HFFc6 (cell line): ENCODE measurements at regions not wholly inside any gene's neighbourhood (a gene's known extent, or its start where the extent isn't known, plus 50 kb on each side); places are given as distances from the start of the nearest gene placed in this dataset.

Source experiments
- DNase-seq: peaks from one replicate; pipeline ENCODE4 v3.0.0-alpha.2; 2018
- H3K27ac Mint-ChIP-seq: 2 replicates; pipeline ENCODE4 v1.8.0; 2020; ENCODE audit warnings: mild to moderate bottlenecking, mixed read lengths
- H3K27me3 Mint-ChIP-seq: 2 replicates; pipeline ENCODE4 v1.8.0; 2021; ENCODE audit warnings: mild to moderate bottlenecking, moderate library complexity, mixed read lengths; ENCODE audit not compliant: insufficient read depth
- H3K36me3 Mint-ChIP-seq: 2 replicates; pipeline ENCODE4 v1.8.0; 2021; ENCODE audit warnings: low read depth, mixed read lengths
- H3K4me1 Mint-ChIP-seq: 2 replicates; pipeline ENCODE4 v1.8.0; 2020; ENCODE audit warnings: low read depth, mixed read lengths
- H3K4me3 Mint-ChIP-seq: 2 replicates; pipeline ENCODE4 v1.8.0; 2020; ENCODE audit warnings: mild to moderate bottlenecking, moderate library complexity, mixed read lengths
- H3K9me3 Mint-ChIP-seq: 2 replicates; pipeline ENCODE4 v1.8.0; 2020; ENCODE audit warnings: mild to moderate bottlenecking, mixed read lengths
- TF ChIP-seq, protein P1 (sequence below): fragments of 200-600 bp; sonication (generic); IDR thresholded peaks from 2 replicates; pipeline ENCODE4 v1.5.0; 2021; ENCODE audit warnings: antibody characterized with exemption, mild to moderate bottlenecking

DNA sequence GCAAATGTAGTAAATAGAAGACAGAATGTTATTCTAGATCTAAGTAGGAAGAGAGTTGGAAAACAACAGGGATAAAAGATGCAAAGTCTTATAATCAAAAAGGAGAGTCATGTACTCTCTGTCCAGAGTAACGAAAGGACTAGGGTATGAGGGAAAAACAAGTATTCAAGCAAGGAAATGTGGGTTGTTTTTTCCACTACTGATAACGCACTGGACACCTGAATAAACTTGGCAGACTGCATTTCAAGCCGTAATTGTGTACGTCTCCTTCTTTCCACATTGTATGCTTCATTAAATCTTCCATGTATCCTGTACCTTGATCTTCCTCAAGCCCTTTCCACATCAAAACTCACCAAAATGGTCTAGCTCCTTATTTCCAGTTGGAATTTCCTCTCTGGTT lies 420.6 kb downstream of the ZEB2 start:
- no peak for DNase-seq
- TF ChIP-seq, protein P1, sequence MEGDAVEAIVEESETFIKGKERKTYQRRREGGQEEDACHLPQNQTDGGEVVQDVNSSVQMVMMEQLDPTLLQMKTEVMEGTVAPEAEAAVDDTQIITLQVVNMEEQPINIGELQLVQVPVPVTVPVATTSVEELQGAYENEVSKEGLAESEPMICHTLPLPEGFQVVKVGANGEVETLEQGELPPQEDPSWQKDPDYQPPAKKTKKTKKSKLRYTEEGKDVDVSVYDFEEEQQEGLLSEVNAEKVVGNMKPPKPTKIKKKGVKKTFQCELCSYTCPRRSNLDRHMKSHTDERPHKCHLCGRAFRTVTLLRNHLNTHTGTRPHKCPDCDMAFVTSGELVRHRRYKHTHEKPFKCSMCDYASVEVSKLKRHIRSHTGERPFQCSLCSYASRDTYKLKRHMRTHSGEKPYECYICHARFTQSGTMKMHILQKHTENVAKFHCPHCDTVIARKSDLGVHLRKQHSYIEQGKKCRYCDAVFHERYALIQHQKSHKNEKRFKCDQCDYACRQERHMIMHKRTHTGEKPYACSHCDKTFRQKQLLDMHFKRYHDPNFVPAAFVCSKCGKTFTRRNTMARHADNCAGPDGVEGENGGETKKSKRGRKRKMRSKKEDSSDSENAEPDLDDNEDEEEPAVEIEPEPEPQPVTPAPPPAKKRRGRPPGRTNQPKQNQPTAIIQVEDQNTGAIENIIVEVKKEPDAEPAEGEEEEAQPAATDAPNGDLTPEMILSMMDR: no peak
- Mint-ChIP-seq H3K27ac (peak overlapping the region; percentile 69), H3K9me3 (peaks cover 4% of the 10 kb centered on the region; the same call in 1 of the 2 replicates), H3K4me1 (peaks cover 51% of the 10 kb centered on the region), H3K36me3 (peaks cover 11% of the 10 kb centered on the region), H3K27me3 (no peaks in the 10 kb centered on the region), H3K4me3 (no peak overlapping the region)

DNA sequence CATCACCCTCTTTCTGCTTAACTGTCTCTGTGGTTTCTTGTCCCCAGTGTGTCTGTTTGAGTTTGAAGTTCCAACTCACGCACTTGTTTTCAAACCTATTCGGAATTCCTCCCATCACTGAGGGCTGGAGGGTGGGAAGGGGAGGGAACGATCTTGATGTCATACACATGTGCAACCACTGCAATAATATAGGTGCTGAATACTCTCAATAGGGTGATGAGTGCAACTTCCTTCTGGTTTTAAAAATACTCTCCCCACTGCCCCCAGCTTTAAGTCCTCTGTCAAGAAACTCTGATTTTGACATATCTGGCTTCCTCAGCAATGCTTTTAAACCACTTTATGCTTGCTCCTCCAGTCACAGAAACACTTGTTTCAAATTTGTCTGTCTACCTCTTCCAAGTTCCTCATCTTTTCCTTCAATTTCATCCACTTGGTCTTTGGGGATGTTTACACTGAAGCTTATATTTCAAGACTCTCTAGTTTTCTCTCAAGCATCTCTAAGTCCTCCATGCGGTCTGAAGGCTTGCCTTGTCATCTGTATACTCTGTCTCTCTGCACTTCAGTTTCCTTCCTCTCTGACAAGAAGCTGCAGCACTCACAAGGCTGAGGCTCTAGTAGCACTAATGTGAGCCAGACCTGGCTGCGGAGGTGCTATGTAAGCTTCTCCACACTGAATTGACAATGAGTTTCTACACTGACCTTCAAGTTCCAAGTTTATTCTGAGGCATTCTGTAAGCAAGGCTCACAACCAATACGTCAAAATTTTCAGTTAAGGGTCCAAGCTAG lies 422.3 kb downstream of the ZEB2 start:
- H3K36me3 Mint-ChIP-seq: peaks cover 15% of the 10 kb centered on the region
- no peak overlapping the region; the same call in 1 of the 2 replicates for H3K27ac Mint-ChIP-seq
- H3K4me3 Mint-ChIP-seq: no peak overlapping the region
- TF ChIP-seq, protein P1: no peak
- DNase-seq: no peak
- H3K4me1 Mint-ChIP-seq: peaks cover 51% of the 10 kb centered on the region
- H3K9me3 Mint-ChIP-seq: peaks cover 4% of the 10 kb centered on the region; the same call in 1 of the 2 replicates
- no peaks in the 10 kb centered on the region for H3K27me3 Mint-ChIP-seq

DNA sequence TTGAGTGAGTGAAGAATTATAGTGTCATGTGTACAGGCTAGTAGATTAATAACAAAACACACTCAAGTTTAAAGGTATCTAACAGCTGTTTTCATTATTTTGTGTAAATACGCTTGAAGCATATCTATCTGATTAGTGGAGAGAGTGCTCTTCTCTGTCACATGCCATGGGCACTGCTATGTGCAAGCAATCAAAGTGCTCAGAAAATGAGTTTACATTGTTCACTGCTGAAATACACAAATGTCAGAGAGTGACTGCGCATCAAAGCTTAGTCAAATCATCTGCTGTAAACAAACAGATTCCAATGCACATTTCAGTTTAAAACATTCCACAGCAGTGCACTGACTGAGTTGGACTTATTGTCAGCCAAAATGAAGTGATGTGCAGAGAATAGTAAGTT lies 423.4 kb downstream of the ZEB2 start:
- DNase-seq: peak; percentile 30
- Mint-ChIP-seq H3K4me1 (peaks cover 51% of the 10 kb centered on the region), H3K27ac (peak overlapping the region; percentile 4; the same call in 1 of the 2 replicates), H3K27me3 (no peaks in the 10 kb centered on the region), H3K36me3 (peaks cover 15% of the 10 kb centered on the region), H3K4me3 (no peak overlapping the region; the same call in 1 of the 2 replicates), H3K9me3 (peaks cover 4% of the 10 kb centered on the region; the same call in 1 of the 2 replicates)
- TF ChIP-seq, protein P1: no peak

DNA sequence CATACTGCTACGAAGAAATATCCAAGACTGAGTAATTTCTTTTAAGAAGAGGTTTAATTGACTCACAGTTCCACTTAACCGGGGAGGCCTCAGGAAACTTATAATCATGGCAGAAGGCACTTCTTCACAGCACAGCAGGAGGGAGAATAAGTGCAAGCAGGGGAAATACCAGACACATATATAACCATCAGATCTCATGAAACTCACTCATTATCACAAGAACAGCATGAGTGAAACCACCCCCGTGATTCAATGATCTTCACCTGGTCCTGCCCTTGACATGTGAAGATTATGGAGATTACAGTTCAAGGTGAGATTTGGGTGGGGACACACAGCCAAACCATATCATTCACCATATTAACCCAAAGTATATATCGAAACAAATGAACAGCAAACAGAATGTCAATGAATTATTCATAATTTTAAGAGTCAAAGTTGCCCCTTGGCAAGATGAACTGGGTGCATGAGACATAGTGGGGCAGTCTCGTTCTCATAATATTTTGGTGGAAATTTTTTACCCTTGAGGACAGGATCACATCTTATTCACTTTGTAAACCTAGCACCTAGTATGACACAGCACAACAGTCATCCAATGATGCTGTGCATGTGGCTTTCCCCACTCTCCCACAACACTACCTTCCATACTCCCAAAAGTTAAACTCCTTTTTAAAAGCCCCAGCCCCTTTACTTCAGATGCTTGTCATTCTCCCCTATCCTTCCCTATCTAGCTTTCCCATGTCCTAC lies 425.3 kb downstream of the ZEB2 start:
- no peak overlapping the region for H3K4me3 Mint-ChIP-seq
- H3K4me1 Mint-ChIP-seq: peaks cover 35% of the 10 kb centered on the region
- TF ChIP-seq, protein P1: no peak
- peaks cover 15% of the 10 kb centered on the region for H3K36me3 Mint-ChIP-seq
- H3K27me3 Mint-ChIP-seq: no peaks in the 10 kb centered on the region
- DNase-seq: no peak
- no peak overlapping the region for H3K27ac Mint-ChIP-seq
- peaks cover 4% of the 10 kb centered on the region; the same call in 1 of the 2 replicates for H3K9me3 Mint-ChIP-seq

DNA sequence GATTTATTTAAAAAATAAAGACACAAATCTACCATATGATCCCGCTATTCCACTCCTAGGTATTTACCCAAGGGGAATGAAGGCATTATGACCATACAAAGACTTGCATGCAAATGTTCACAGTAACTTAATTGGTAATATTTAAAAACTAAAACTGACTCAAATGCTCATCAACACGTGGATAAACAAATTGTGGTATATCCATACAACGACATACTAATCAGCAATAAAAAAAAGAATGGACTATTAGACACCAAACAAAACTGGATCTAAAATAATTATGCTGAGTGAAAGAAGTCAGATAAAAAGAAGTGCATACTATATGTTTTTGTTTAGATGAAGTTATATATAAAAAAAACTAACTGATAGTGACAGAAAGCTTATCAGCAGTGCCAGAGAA lies 428.3 kb downstream of the ZEB2 start:
- Mint-ChIP-seq H3K27ac (no peak overlapping the region), H3K36me3 (peaks cover 23% of the 10 kb centered on the region), H3K4me1 (peaks cover 40% of the 10 kb centered on the region), H3K4me3 (no peak overlapping the region), H3K9me3 (peaks cover 4% of the 10 kb centered on the region; the same call in 1 of the 2 replicates), H3K27me3 (no peaks in the 10 kb centered on the region)
- DNase-seq: no peak
- TF ChIP-seq, protein P1: no peak
